Suprapubic skin (tissue), 3 donors: ENCODE measurements at regions not wholly inside any gene's neighbourhood (a gene's known extent, or its start where the extent isn't known, plus 50 kb on each side); places are given as distances from the start of the nearest gene placed in this dataset.

Experiments used
- EP300 ChIP-seq: sonication (generic); formaldehyde crosslinking; IDR thresholded peaks from one replicate; pipeline ENCODE4 v1.6.1; 2017; ENCODE audit warnings: antibody characterized with exemption
- TF ChIP-seq, protein P1 (sequence below), 2 donors: fragments of 200-600 bp in 1 of 2; fragments of 450-650 bp in 1 of 2; sonication (generic) in 1 of 2; IDR thresholded peaks; one replicate each; pipeline ENCODE4 v1.5.1; 2016 to 2019; ENCODE audit warnings: antibody characterized with exemption in 2 of 2, mild to moderate bottlenecking in 1 of 2, moderate library complexity in 1 of 2

DNA sequence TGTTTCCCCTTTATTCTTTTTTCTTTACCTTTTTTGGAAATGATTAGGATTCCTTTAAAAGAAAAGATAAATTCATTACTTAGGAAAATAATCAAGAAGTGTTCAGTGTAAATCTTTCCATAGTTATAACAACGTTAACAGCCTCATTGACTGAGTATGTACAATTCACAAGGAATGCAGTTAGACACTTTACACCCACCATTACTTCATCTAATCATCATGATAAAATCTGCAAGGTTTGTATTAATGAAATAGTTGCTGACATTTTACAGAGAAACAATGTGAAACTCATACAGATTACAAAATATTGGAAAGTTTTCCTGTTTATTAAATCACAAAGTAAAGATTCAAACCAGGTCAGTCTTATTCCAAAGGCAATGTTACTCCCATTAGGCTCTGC, 59.3 kb upstream of the NEGR1 start:
- TF ChIP-seq EP300 = no peak
- TF ChIP-seq, protein P1, sequence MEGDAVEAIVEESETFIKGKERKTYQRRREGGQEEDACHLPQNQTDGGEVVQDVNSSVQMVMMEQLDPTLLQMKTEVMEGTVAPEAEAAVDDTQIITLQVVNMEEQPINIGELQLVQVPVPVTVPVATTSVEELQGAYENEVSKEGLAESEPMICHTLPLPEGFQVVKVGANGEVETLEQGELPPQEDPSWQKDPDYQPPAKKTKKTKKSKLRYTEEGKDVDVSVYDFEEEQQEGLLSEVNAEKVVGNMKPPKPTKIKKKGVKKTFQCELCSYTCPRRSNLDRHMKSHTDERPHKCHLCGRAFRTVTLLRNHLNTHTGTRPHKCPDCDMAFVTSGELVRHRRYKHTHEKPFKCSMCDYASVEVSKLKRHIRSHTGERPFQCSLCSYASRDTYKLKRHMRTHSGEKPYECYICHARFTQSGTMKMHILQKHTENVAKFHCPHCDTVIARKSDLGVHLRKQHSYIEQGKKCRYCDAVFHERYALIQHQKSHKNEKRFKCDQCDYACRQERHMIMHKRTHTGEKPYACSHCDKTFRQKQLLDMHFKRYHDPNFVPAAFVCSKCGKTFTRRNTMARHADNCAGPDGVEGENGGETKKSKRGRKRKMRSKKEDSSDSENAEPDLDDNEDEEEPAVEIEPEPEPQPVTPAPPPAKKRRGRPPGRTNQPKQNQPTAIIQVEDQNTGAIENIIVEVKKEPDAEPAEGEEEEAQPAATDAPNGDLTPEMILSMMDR (IDR thresholded peaks at IDR 0.05) = no peak
